PC-9 (cell line): ENCODE measurements at regions not wholly inside any gene's neighbourhood (a gene's known extent, or its start where the extent isn't known, plus 50 kb on each side); places are given as distances from the start of the nearest gene placed in this dataset.

Experiments used
- CTCF ChIP-seq: fragments of 200-600 bp; sonication (generic); conservative IDR thresholded peaks from 2 replicates; pipeline ENCODE4 v1.6.1; 2017; ENCODE audit warnings: mixed run types, antibody characterized with exemption, mild to moderate bottlenecking, moderate library complexity
- EZH2 ChIP-seq: fragments of 200-600 bp; sonication (generic); IDR thresholded peaks from 2 replicates; pipeline ENCODE4 v1.8.0; 2017; ENCODE audit warnings: antibody characterized with exemption, low read depth

- TF ChIP-seq CTCF (no peak), EZH2 (no peak)
These were observed 59.7 kb downstream of the RNF112 start for GRCh38 chr17:19470530-19471261.
